ENCODE measurements at regions not wholly inside any gene's neighbourhood (a gene's known extent, or its start where the extent isn't known, plus 50 kb on each side); places are given as distances from the start of the nearest gene placed in this dataset.

DNA sequence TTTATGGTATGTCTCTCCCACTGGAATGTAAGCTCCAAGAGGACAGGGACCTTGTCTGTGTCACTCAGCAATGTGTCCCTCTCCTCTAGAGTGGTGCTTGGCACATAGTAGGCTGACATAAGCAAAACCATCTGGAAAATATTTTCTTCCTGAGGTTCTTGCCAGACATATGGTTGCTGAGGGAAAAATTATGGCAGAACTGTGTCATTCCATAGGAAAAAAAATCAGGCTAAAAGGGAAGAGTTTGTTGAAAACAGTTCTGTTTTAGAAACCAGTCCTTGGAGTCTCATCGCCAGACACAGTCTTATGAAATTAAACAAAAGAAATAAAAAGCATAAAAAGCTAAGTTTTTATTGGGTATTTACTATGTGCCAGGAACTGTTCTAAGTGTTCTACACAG, 60.9 kb downstream of the RTL9 start:
- TF ChIP-seq, protein P1, sequence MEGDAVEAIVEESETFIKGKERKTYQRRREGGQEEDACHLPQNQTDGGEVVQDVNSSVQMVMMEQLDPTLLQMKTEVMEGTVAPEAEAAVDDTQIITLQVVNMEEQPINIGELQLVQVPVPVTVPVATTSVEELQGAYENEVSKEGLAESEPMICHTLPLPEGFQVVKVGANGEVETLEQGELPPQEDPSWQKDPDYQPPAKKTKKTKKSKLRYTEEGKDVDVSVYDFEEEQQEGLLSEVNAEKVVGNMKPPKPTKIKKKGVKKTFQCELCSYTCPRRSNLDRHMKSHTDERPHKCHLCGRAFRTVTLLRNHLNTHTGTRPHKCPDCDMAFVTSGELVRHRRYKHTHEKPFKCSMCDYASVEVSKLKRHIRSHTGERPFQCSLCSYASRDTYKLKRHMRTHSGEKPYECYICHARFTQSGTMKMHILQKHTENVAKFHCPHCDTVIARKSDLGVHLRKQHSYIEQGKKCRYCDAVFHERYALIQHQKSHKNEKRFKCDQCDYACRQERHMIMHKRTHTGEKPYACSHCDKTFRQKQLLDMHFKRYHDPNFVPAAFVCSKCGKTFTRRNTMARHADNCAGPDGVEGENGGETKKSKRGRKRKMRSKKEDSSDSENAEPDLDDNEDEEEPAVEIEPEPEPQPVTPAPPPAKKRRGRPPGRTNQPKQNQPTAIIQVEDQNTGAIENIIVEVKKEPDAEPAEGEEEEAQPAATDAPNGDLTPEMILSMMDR (IDR thresholded peaks at IDR 0.05; ENCODE audit: poor library complexity, severe bottlenecking): no peak
- no peak for TF ChIP-seq SMC3 (conservative IDR thresholded peaks at IDR 0.05; ENCODE audit: poor library complexity)

Data from neural cell (in vitro differentiated cells).